ENCODE measurements at regions not wholly inside any gene's neighbourhood (a gene's known extent, or its start where the extent isn't known, plus 50 kb on each side); places are given as distances from the start of the nearest gene placed in this dataset.
"Not testable (repeated sequence)": the region's sequence is repeated elsewhere in the genome, so short reads cannot be mapped to it uniquely, and the experiment has no call there.

- no peak for ATAC-seq
- DNase-seq: no peak
Observed at GRCh38 chr6:80636689-80637088, 530.2 kb downstream of the BCKDHB start.

- no peak for ATAC-seq
- no peak for DNase-seq
Observed at GRCh38 chr6:80633412-80633811, 526.9 kb downstream of the BCKDHB start.

GRCh38 chr6:80625405-80625804, 518.9 kb downstream of the BCKDHB start:
- DNase-seq (no peak), ATAC-seq (no peak)

- ATAC-seq (no peak), DNase-seq (no peak)
Observed at GRCh38 chr6:80623066-80623815, 516.8 kb downstream of the BCKDHB start.

- DNase-seq (no peak), ATAC-seq (no peak)
Observed at GRCh38 chr6:80622641-80623040, 516.2 kb downstream of the BCKDHB start.

GRCh38 chr6:80618953-80619352, 512.5 kb downstream of the BCKDHB start:
- ATAC-seq (no peak), DNase-seq (no peak)

GRCh38 chr6:80610846-80611245, 504.4 kb downstream of the BCKDHB start:
- no peak for DNase-seq

GRCh38 chr6:80608881-80609280, 502.4 kb downstream of the BCKDHB start:
- DNase-seq: no peak
- ATAC-seq: no peak

More at GRCh38 chr6:80610846-80611245, 504.4 kb downstream of the BCKDHB start:
- ATAC-seq: no peak

GRCh38 chr6:80607811-80608391, 501.4 kb downstream of the BCKDHB start:
- ATAC-seq (no peak), DNase-seq (no peak)

GRCh38 chr6:80605165-80605989, 498.9 kb downstream of the BCKDHB start:
- no peak for DNase-seq
- no peak for ATAC-seq

- DNase-seq (no peak), ATAC-seq (no peak)
Observed at GRCh38 chr6:80603679-80604078, 497.2 kb downstream of the BCKDHB start.

- ATAC-seq (no peak), DNase-seq (no peak)
Observed at GRCh38 chr6:80594461-80594860, 488.0 kb downstream of the BCKDHB start.

GRCh38 chr6:80592436-80592835, 486.0 kb downstream of the BCKDHB start:
- no peak for DNase-seq
- no peak for ATAC-seq

GRCh38 chr6:80586242-80586641, 479.8 kb downstream of the BCKDHB start:
- DNase-seq (no peak), ATAC-seq (no peak)

- ATAC-seq (no peak), DNase-seq (no peak)
Observed at GRCh38 chr6:80579391-80580023, 473.0 kb downstream of the BCKDHB start.

GRCh38 chr6:80573320-80573719, 466.8 kb downstream of the BCKDHB start:
- DNase-seq, ATAC-seq: not testable (repeated sequence)

- DNase-seq (no peak), ATAC-seq (no peak)
Observed at GRCh38 chr6:80566361-80566760, 459.9 kb downstream of the BCKDHB start.

- ATAC-seq (no peak), DNase-seq (no peak)
Observed at GRCh38 chr6:80553071-80553740, 446.7 kb downstream of the BCKDHB start.

- DNase-seq (no peak), ATAC-seq (no peak)
Observed at GRCh38 chr6:80550748-80551147, 444.3 kb downstream of the BCKDHB start.

GRCh38 chr6:80550281-80550680, 443.8 kb downstream of the BCKDHB start:
- no peak for ATAC-seq

GRCh38 chr6:80548532-80548931, 442.1 kb downstream of the BCKDHB start:
- DNase-seq: no peak
- no peak for ATAC-seq

More at GRCh38 chr6:80550281-80550680, 443.8 kb downstream of the BCKDHB start:
- DNase-seq: no peak

GRCh38 chr6:80547827-80548226, 441.4 kb downstream of the BCKDHB start:
- ATAC-seq (no peak), DNase-seq (no peak)
